Fibroblast of mammary gland (primary cell): ENCODE measurements at regions not wholly inside any gene's neighbourhood (a gene's known extent, or its start where the extent isn't known, plus 50 kb on each side); places are given as distances from the start of the nearest gene placed in this dataset.
A peak's percentile ranks its signal among the peaks of the same experiment; 100 is the strongest.
"Not testable (repeated sequence)": the region's sequence is repeated elsewhere in the genome, so short reads cannot be mapped to it uniquely, and the experiment has no call there.

Experiments
- DNase-seq: peaks from one replicate; pipeline ENCODE4 v3.0.0-alpha.2; 2010; ENCODE audit warnings: low read depth
- H3K4me3 ChIP-seq: 2 replicates; pipeline ENCODE4 v1.5.1; 2011; ENCODE audit warnings: low read depth, mild to moderate bottlenecking, low read length, moderate library complexity; ENCODE audit not compliant: control insufficient read depth
- TF ChIP-seq, protein P1 (sequence below): conservative IDR thresholded peaks from 2 replicates; pipeline ENCODE4 v1.5.1; 2011; ENCODE audit warnings: low read depth, low read length, inconsistent platforms; ENCODE audit not compliant: control insufficient read depth, insufficient read depth

DNA sequence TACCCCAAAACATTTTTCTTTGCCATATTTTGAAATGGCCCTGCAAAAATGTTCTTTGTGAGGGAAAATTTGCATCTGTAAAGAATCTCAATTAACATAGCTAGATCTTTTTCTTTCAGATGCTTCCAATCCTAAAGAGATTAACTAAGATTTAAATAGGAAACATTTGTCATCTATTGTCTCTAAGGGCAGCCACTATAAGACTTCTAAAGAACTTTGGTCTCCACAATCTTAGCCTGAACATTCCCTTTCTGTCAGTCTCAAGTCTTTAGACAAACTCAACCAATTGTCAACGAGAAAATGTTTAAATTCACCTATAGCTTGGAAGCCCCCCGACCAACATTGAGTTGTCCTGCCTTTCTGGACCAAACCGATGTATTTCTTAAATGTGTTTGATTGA, 71.1 kb upstream of the RASSF8 start:
- TF ChIP-seq, protein P1, sequence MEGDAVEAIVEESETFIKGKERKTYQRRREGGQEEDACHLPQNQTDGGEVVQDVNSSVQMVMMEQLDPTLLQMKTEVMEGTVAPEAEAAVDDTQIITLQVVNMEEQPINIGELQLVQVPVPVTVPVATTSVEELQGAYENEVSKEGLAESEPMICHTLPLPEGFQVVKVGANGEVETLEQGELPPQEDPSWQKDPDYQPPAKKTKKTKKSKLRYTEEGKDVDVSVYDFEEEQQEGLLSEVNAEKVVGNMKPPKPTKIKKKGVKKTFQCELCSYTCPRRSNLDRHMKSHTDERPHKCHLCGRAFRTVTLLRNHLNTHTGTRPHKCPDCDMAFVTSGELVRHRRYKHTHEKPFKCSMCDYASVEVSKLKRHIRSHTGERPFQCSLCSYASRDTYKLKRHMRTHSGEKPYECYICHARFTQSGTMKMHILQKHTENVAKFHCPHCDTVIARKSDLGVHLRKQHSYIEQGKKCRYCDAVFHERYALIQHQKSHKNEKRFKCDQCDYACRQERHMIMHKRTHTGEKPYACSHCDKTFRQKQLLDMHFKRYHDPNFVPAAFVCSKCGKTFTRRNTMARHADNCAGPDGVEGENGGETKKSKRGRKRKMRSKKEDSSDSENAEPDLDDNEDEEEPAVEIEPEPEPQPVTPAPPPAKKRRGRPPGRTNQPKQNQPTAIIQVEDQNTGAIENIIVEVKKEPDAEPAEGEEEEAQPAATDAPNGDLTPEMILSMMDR = no peak
- no peak overlapping the region for H3K4me3 ChIP-seq
- no peak for DNase-seq

DNA sequence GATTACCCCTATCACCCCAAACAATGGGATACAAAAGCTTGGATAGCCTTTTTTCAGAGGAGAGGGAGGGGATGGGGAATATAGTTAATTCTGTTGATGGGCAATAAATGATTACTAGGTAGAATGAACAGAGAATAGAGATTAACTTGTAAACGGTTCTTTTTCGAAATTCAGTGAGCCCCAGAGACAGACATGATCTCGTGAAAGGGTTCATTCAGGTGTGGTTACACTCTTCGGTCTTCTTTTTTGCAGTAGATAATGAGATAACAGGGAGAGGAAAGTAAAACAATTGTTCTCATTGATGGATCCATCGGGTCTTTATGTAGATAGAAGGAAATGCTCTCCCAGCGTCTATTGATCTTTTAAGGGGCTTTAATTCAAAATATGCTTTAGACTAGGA, 69.3 kb upstream of the RASSF8 start:
- TF ChIP-seq, protein P1 = no peak
- no peak for DNase-seq
- no peak overlapping the region for H3K4me3 ChIP-seq

DNA sequence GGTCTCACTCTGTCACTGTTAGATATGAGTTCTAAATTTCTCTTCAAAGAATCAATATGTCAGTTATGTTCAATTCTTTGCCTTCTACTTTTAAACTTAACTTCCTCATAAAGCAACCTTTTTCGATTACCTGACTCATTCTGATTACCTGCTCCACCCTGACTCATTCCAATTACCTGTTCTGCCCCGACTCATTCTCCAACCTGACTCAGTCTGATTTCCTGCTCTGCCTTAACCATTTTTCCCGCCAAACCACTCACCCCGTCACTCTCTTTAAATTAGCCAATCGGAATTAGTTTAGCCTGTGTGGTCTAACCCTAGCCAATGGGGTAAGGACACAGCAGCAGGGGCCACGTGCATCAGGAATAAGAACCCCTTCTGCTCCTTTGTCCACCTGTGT, 67.4 kb upstream of the RASSF8 start:
- DNase-seq, H3K4me3 ChIP-seq: not testable (repeated sequence)

DNA sequence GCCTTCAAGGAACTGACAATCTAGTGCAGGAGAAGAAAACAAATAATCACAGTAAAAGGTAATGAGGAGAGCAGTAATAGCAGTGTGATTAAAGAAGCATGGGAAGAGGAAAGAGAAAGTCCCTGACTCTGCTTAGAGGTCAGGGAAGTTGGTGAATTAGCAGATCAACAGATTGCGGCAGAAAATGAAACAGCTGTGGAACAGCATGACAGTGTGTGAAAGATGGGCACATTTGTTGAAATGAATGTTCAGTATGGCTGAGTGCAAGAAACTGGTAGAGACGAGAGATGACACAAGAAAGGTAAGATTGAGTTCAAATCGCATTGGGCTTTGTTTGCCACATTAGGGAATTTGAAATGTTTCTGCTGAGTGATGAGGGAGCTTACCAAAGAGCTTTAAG, 63.7 kb upstream of the RASSF8 start:
- TF ChIP-seq, protein P1 = no peak
- DNase-seq = no peak

DNA sequence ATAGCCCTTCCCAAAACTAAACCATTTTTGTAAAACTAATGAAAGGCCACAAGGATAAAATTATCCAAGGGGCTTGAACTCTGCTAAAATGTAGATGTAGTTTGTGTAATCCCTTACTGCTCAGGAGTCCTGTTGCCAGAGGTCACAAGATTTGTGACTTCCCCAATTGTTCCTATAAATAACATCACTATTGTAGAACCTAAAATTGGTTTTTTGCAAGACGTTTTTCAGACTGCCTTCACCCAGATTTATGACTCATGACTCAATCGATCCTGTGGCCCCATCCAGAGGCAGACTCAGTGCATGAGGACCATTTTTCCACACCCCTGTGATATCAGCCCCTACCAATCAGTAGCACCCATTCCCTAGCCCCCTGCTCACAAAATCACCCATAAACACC, 61.5 kb upstream of the RASSF8 start:
- no peak for DNase-seq
- TF ChIP-seq, protein P1 = no peak

More for the DNA sequence above, 63.7 kb upstream of the RASSF8 start:
- no peak overlapping the region for H3K4me3 ChIP-seq

DNA sequence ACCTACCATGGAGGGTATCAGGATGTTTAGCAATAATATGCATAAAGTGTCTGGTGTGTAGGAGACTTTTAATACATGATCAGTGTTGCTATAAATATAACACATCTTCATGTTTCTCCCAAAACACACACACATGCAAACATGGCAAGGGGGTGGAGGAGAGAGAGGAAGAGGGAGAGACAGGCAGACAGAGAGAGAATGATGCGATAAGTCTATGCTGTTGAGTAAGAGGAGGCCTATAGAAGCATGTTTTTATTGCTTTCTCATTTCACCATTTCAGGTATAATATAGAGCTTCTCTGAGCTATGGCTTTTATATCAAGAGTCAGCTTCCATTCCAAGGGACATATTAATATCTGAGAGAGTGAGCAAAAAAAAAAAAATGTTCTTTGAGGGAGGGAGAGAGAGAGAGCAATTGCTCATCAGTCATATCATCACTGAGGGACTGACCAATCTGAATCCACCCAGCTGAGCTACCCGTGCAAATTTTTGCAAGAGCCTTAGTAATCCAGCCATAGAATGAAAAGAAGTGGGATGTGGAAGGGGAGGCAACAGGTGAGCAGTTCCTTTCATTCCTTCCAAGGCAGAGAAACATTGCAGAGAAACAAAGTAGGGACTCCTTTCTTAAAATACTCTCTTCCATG, 54.8 kb upstream of the RASSF8 start:
- no peak overlapping the region for H3K4me3 ChIP-seq
- DNase-seq = peak; percentile 22
- TF ChIP-seq, protein P1 = no peak

More for the DNA sequence above, 61.5 kb upstream of the RASSF8 start:
- no peak overlapping the region for H3K4me3 ChIP-seq

DNA sequence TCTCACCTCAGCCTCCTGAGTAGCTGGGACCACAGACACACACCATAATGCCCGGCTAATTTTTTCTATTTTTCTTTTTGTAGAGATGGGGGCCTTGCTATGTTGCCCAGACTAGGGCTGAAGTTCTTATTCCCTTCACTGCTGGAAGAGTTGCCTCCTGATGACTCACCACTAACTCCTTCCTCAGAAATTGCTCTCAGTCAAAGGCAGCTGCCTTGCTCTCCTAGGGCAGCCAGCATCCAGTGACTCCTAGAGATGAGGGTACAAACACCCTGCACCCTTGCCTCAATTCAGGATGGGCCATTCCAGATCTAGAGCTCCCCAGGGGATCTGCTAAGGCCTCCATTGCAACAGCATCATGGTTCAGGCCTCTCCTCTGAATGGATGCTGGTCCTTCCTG, 54.0 kb upstream of the RASSF8 start:
- H3K4me3 ChIP-seq = no peak overlapping the region
- TF ChIP-seq, protein P1 = no peak
- DNase-seq = peak; percentile 45
